Stimulated activated naive B cell treated with anti-CD40 and anti-IgM and Interleukin-4, amounts not matched to agents 10 μg/mL and 1 μg/mL and 100 μg/mL, for 72 hours (primary cell): ENCODE measurements at regions not wholly inside any gene's neighbourhood (a gene's known extent, or its start where the extent isn't known, plus 50 kb on each side); places are given as distances from the start of the nearest gene placed in this dataset.

Experiments
- ATAC-seq, 2 donors: fragments of 150-1000 bp; cut with Tn5 transposase; replicated peaks; 2 replicates each; pipeline ENCODE4 v1.10.0; 2021; ENCODE audit warnings: moderate library complexity in 1 of 2
- DNase-seq: peaks from one replicate; pipeline ENCODE4 v3.0.0; 2021
- H3K27ac Mint-ChIP-seq: one replicate; pipeline ENCODE4 v1.8.0; 2022; ENCODE audit warnings: mild to moderate bottlenecking, mixed read lengths
- H3K27me3 Mint-ChIP-seq, 2 donors: one replicate each; pipeline ENCODE4 v1.8.0; 2022; ENCODE audit warnings: mixed read lengths in 2 of 2
- H3K36me3 Mint-ChIP-seq, 2 donors: one replicate each; pipeline ENCODE4 v1.8.0; 2022; ENCODE audit warnings: mixed read lengths in 2 of 2, mild to moderate bottlenecking in 1 of 2
- H3K4me1 Mint-ChIP-seq, 2 donors: one replicate each; pipeline ENCODE4 v1.8.0; 2022; ENCODE audit warnings: mixed read lengths in 2 of 2, mild to moderate bottlenecking in 1 of 2
- H3K4me3 Mint-ChIP-seq, 2 donors: one replicate each; pipeline ENCODE4 v1.8.0; 2022; ENCODE audit warnings: mild to moderate bottlenecking in 2 of 2, mixed read lengths in 2 of 2, moderate library complexity in 1 of 2
- H3K9me3 Mint-ChIP-seq, 2 donors: one replicate each; pipeline ENCODE4 v1.8.0; 2022; ENCODE audit warnings: mixed read lengths in 2 of 2, mild to moderate bottlenecking in 1 of 2

DNA sequence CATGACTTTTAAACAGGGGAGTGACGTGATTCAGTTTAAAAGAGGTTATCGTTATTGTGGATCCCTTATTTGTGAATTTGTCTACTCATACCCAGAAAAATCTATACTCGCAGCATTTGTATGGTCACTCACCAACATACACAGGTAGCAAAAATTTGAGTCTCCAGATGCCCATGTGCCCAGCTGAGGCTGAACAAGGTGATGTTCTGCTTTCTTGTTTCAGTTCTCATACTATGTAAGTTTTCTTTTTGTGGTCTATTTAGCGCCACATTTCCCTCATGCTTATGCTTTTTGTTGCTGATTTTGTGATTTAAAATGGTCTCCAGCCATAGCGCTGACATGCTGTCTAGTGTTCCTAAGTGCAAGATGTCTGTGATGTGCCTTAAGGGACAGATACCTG is 312.9 kb upstream of the SEMA3A start:
- no peak overlapping the region for H3K4me3 Mint-ChIP-seq

GRCh38 chr7:84506151-84506550 is 311.6 kb upstream of the SEMA3A start:
- H3K36me3 Mint-ChIP-seq = no peaks in the 10 kb centered on the region
- ATAC-seq = no peak

More for the DNA sequence above, 312.9 kb upstream of the SEMA3A start:
- Mint-ChIP-seq H3K36me3 (no peaks in the 10 kb centered on the region), H3K9me3 (peaks cover 0 to 2% of the 10 kb centered on the region in 2 donors), H3K27me3 (no peaks in the 10 kb centered on the region), H3K27ac (no peak overlapping the region), H3K4me1 (no peaks in the 10 kb centered on the region)
- ATAC-seq = no peak
- no peak for DNase-seq

DNA sequence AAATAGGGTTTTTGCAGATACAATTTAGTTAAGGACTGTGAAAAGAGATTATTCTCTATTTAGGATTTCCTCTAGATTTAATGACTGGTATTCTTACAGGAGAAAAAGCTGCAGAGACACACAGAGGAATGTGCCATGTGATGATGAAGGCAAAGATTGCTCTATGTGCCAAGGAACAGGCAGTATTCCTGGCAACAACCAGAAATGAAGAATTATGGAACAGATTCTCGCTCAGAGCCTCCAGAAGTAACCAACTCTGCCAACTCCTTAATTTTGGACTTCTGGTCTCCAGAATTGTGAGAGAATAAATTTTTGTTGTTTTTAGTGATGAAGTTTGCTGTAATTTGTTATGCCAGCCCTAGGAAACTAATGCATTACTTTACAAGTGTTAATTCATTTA is 307.6 kb upstream of the SEMA3A start:
- H3K27me3 Mint-ChIP-seq = no peaks in the 10 kb centered on the region
- DNase-seq (no peak), ATAC-seq (no peak)
- H3K27ac Mint-ChIP-seq = no peak overlapping the region
- peaks cover 0 to 2% of the 10 kb centered on the region in 2 donors for H3K9me3 Mint-ChIP-seq
- no peak overlapping the region for H3K4me3 Mint-ChIP-seq
- no peaks in the 10 kb centered on the region for H3K36me3 Mint-ChIP-seq
- no peaks in the 10 kb centered on the region for H3K4me1 Mint-ChIP-seq

More at GRCh38 chr7:84506151-84506550, 311.6 kb upstream of the SEMA3A start:
- Mint-ChIP-seq H3K4me1 (no peaks in the 10 kb centered on the region), H3K9me3 (peaks cover 0 to 3% of the 10 kb centered on the region in 2 donors), H3K4me3 (no peak overlapping the region), H3K27ac (no peak overlapping the region), H3K27me3 (no peaks in the 10 kb centered on the region)
- DNase-seq = no peak

DNA sequence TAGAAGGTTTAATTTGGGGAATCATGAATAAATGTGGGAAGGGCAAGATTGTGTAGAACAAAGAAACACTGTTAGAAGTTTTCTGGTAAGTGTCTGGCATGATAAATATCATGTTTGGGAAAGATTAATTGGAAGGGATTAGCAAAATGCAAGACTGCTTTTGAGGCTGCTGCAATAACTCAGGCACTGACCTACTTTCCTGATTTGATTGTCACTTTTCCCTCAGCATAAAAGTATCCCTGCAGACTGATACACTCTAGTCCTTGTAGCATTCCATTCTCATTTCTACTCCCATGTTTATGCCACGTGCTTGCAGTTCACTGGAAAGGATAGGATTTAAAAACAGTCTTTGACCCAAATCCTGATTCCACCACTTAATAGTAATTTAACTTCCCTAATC is 303.3 kb upstream of the SEMA3A start:
- Mint-ChIP-seq H3K36me3 (no peaks in the 10 kb centered on the region), H3K27ac (no peak overlapping the region), H3K27me3 (no peaks in the 10 kb centered on the region), H3K4me3 (no peak overlapping the region), H3K9me3 (peaks cover 0 to 2% of the 10 kb centered on the region in 2 donors), H3K4me1 (no peaks in the 10 kb centered on the region)
- DNase-seq (no peak), ATAC-seq (no peak)

DNA sequence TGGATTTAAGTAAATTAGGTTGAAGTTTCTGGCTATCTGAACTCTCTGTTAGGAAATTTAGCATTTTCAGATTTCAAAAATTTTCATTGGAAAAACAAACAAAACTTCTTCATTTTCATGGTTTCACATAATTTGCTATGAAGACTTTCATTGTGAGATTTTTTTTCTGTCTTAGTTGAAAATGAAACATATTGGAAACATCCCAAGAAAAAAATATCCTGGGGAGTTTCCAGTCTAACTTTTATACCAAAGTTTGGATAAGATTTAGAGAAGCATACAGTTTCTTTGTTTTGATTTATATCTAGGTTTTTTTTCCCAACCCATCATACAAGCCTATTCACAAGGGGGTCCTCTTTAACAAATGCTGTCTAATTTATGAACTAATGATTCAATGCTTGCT is 300.5 kb upstream of the SEMA3A start:
- DNase-seq (no peak), ATAC-seq (no peak)
- Mint-ChIP-seq H3K27me3 (no peaks in the 10 kb centered on the region), H3K27ac (no peak overlapping the region), H3K9me3 (no peaks in the 10 kb centered on the region), H3K36me3 (no peaks in the 10 kb centered on the region), H3K4me1 (no peaks in the 10 kb centered on the region), H3K4me3 (no peak overlapping the region)

DNA sequence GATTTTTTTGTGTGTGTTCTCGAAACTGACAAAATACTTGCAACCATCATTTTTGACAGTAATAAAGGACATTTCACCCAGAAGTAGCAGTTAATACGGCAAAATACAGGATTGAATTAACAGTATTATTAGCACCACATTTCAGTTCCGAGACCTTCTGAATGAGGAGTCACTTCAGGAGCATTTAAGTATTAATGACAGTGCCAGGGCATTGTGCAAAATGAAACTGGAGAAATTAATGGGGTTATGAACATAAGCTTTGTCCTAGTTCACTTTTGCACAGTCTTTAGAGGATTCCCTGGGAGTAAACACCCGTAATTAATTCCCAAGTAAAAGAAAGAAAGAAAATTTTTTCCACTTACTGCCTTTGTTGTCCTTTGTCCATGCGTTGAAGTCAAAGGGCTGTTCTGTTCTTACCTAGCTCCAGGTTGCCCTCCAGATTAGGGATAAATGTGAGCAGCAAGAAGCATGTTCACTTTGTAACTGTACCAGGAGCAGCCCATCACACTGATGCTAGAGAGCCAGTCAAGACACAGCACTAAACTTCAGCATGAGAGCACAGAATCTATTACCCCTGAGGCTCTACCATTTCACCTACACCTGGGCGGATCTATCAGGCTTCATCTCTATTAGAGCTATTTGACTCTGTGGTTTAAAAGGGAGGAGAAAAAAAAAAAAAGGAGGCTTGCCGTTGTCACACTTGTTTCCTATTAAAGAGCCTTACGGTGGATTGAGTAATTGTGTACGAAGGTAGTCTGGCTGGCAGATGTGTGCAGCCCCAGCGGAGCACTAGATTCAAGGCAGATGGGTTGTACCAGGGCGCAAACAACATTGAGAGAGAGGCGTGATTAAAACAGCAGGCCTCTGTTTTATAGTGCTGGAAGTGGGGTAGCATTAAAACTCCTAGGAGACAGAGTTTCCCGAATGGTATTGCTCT is 297.8 kb upstream of the SEMA3A start:
- no peak overlapping the region for H3K27ac Mint-ChIP-seq
- H3K36me3 Mint-ChIP-seq = no peaks in the 10 kb centered on the region
- no peak overlapping the region for H3K4me3 Mint-ChIP-seq
- ATAC-seq (no peak), DNase-seq (no peak)
- no peaks in the 10 kb centered on the region for H3K4me1 Mint-ChIP-seq
- no peaks in the 10 kb centered on the region for H3K9me3 Mint-ChIP-seq
- no peaks in the 10 kb centered on the region for H3K27me3 Mint-ChIP-seq

- ATAC-seq = no peak
- DNase-seq = no peak
- Mint-ChIP-seq H3K4me1 (no peaks in the 10 kb centered on the region), H3K27ac (no peak overlapping the region), H3K36me3 (no peaks in the 10 kb centered on the region), H3K4me3 (no peak overlapping the region), H3K27me3 (no peaks in the 10 kb centered on the region), H3K9me3 (no peaks in the 10 kb centered on the region)
Observed at GRCh38 chr7:84490661-84491060, 296.1 kb upstream of the SEMA3A start.

- Mint-ChIP-seq H3K36me3 (no peaks in the 10 kb centered on the region), H3K4me1 (no peaks in the 10 kb centered on the region), H3K9me3 (no peaks in the 10 kb centered on the region), H3K27me3 (no peaks in the 10 kb centered on the region), H3K4me3 (no peak overlapping the region), H3K27ac (no peak overlapping the region)
- ATAC-seq = no peak
- no peak for DNase-seq
Observed at GRCh38 chr7:84484502-84485079, 290.0 kb upstream of the SEMA3A start.

- no peaks in the 10 kb centered on the region for H3K4me1 Mint-ChIP-seq
- H3K27ac Mint-ChIP-seq = no peak overlapping the region
- H3K36me3 Mint-ChIP-seq = no peaks in the 10 kb centered on the region
- H3K4me3 Mint-ChIP-seq = no peak overlapping the region
- DNase-seq (no peak), ATAC-seq (no peak)
- H3K27me3 Mint-ChIP-seq = no peaks in the 10 kb centered on the region
- H3K9me3 Mint-ChIP-seq = no peaks in the 10 kb centered on the region
Observed at GRCh38 chr7:84482476-84482875, 287.9 kb upstream of the SEMA3A start.

DNA sequence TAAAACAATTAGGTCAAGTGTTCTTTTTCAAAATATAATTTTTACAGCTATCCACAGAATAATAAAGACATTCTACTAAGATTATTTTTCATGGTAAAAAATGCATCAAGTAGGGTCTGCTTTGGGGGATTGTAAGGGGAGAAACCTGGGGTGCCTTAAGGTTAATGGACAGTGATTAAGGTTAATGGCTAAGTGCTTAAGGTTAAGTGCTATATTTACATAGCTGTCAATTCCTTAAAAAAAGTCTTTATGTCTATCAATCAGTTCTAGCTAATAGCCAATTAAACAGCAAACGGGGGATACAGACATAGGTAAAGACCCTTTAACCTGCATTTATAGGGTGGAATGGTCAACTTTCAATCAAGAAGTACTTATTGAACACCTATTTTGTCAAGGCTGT is 284.5 kb upstream of the SEMA3A start:
- no peaks in the 10 kb centered on the region for H3K9me3 Mint-ChIP-seq
- H3K36me3 Mint-ChIP-seq = no peaks in the 10 kb centered on the region
- H3K4me3 Mint-ChIP-seq = no peak overlapping the region
- H3K4me1 Mint-ChIP-seq = no peaks in the 10 kb centered on the region
- no peak overlapping the region for H3K27ac Mint-ChIP-seq
- DNase-seq (no peak), ATAC-seq (no peak)
- no peaks in the 10 kb centered on the region for H3K27me3 Mint-ChIP-seq

GRCh38 chr7:84477786-84478478 is 283.3 kb upstream of the SEMA3A start:
- no peak overlapping the region for H3K4me3 Mint-ChIP-seq
- H3K4me1 Mint-ChIP-seq = no peaks in the 10 kb centered on the region
- H3K36me3 Mint-ChIP-seq = no peaks in the 10 kb centered on the region
- no peak overlapping the region for H3K27ac Mint-ChIP-seq
- ATAC-seq (no peak), DNase-seq (no peak)
- H3K9me3 Mint-ChIP-seq = no peaks in the 10 kb centered on the region
- H3K27me3 Mint-ChIP-seq = no peaks in the 10 kb centered on the region

DNA sequence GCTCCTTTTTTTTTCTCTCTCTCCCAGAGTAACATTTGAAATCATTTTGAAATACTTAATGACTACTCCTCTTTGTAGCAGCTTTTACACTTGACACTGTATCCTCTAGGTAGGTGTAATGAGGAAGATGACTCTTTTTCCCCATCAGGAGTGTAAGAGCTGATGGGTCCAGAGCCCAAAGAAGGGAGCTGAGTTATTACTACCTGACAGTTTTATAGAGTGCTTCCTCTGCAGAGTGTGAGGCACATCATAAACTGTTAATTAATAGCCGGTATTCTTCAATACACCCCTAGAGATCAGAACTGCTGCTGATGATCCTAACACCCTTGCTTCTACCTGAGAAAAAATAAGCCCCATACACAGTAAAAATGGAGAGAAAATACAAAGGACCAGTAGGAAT is 279.8 kb upstream of the SEMA3A start:
- H3K27ac Mint-ChIP-seq = no peak overlapping the region

DNA sequence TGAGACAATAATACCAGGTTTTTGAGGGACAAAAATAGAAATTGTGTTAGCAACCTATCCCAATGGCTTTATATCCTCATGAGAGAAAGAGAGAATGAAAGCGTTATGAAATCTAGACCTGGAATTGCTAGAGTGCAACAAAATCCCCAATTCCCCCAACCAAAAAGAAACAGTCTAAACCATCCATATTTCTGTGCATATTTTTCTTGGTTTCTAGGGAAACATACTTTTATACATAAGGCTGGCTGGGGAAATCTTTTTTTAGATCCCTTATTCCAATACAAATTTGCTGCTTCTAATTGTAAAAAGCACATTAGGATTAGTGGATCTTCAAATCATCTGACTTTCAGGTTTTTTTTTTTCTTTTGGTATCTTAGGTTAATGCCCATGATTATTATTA is 277.0 kb upstream of the SEMA3A start:
- H3K4me3 Mint-ChIP-seq = no peak overlapping the region
- DNase-seq (no peak), ATAC-seq (no peak)
- no peaks in the 10 kb centered on the region for H3K27me3 Mint-ChIP-seq
- H3K9me3 Mint-ChIP-seq = no peaks in the 10 kb centered on the region
- no peaks in the 10 kb centered on the region for H3K36me3 Mint-ChIP-seq
- no peaks in the 10 kb centered on the region for H3K4me1 Mint-ChIP-seq
- no peak overlapping the region for H3K27ac Mint-ChIP-seq

More for the DNA sequence above, 279.8 kb upstream of the SEMA3A start:
- Mint-ChIP-seq H3K9me3 (no peaks in the 10 kb centered on the region), H3K4me3 (no peak overlapping the region), H3K4me1 (no peaks in the 10 kb centered on the region), H3K27me3 (no peaks in the 10 kb centered on the region), H3K36me3 (no peaks in the 10 kb centered on the region)
- DNase-seq = no peak
- no peak for ATAC-seq

GRCh38 chr7:84469034-84469433 is 274.4 kb upstream of the SEMA3A start:
- H3K36me3 Mint-ChIP-seq = no peaks in the 10 kb centered on the region
- no peak overlapping the region for H3K4me3 Mint-ChIP-seq

DNA sequence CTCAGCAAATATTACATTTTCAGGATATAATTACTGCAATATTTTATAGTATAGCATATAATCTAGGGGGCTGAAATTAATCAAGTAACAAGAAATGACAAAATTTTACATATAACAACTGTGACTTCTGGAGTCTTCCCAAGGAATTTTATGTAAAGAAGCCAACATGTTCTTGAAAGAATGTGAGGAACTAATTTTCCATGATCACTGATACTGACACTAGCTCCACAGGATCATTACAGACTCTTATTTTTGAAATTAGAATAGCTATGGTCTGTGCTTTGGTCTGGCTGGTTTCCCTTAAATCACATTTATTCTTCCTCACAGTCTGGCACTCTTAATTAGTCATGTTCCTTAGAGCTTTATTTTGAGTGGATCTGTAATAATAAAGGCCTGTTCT is 267.7 kb upstream of the SEMA3A start:
- ATAC-seq (no peak), DNase-seq (no peak)
- Mint-ChIP-seq H3K9me3 (no peaks in the 10 kb centered on the region), H3K27me3 (no peaks in the 10 kb centered on the region), H3K36me3 (no peaks in the 10 kb centered on the region), H3K4me3 (no peak overlapping the region), H3K4me1 (no peaks in the 10 kb centered on the region), H3K27ac (no peak overlapping the region)

More at GRCh38 chr7:84469034-84469433, 274.4 kb upstream of the SEMA3A start:
- DNase-seq = no peak
- Mint-ChIP-seq H3K27ac (no peak overlapping the region), H3K27me3 (no peaks in the 10 kb centered on the region), H3K4me1 (no peaks in the 10 kb centered on the region), H3K9me3 (no peaks in the 10 kb centered on the region)
- no peak for ATAC-seq
